HepG2 (cell line): ENCODE measurements at regions not wholly inside any gene's neighbourhood (a gene's known extent, or its start where the extent isn't known, plus 50 kb on each side); places are given as distances from the start of the nearest gene placed in this dataset.

Experiments used
- HNRNPUL1 ChIP-seq: fragments of 200-400 bp; formaldehyde crosslinking; IDR thresholded peaks from 2 replicates; pipeline ENCODE4 v1.6.1; 2017; ENCODE audit warnings: low read depth, mild to moderate bottlenecking, low read length, moderate library complexity
- JUN ChIP-seq: sonication (generic); formaldehyde crosslinking; IDR thresholded peaks from 2 replicates; pipeline ENCODE4 v1.4.0; 2020; ENCODE audit warnings: mild to moderate bottlenecking, missing genetic modification reagents
- KAT8 ChIP-seq: IDR thresholded peaks from 2 replicates; pipeline ENCODE4 v1.6.1; 2016; ENCODE audit warnings: missing genetic modification reagents, missing compliant biosample characterization
- NFIB ChIP-seq: sonication (generic); formaldehyde crosslinking; IDR thresholded peaks from 2 replicates; pipeline ENCODE4 v1.9.0; 2021; ENCODE audit warnings: missing genetic modification reagents, mild to moderate bottlenecking, borderline replicate concordance
- POLR2A ChIP-seq, 2 experiments: IDR thresholded peaks; 2 replicates each; pipeline ENCODE4 v1.6.1; 2011; ENCODE audit warnings: low read depth in 2 of 2, low read length in 2 of 2, mild to moderate bottlenecking in 1 of 2, moderate library complexity in 1 of 2; ENCODE audit not compliant: insufficient read depth in 1 of 2
- SRF ChIP-seq: IDR thresholded peaks from 2 replicates; pipeline ENCODE4 v1.6.1; 2011; ENCODE audit warnings: mild to moderate bottlenecking, low read depth, low read length, moderate library complexity
- TSC22D2 ChIP-seq: sonication (generic); formaldehyde crosslinking; IDR thresholded peaks from 2 replicates; pipeline ENCODE4 v1.5.1; 2020; ENCODE audit warnings: missing genetic modification reagents, mild to moderate bottlenecking, borderline replicate concordance
- ZNF720 ChIP-seq: sonication (generic); formaldehyde crosslinking; IDR thresholded peaks from 2 replicates; pipeline ENCODE4 v1.4.0; 2020; ENCODE audit warnings: missing genetic modification reagents
- ZNF737 ChIP-seq: sonication (generic); formaldehyde crosslinking; IDR thresholded peaks from 2 replicates; pipeline ENCODE4 v1.5.0; 2020; ENCODE audit warnings: missing genetic modification reagents, mild to moderate bottlenecking, borderline replicate concordance
- ZSCAN25 ChIP-seq: sonication (generic); formaldehyde crosslinking; IDR thresholded peaks from 2 replicates; pipeline ENCODE4 v1.8.0; 2022; ENCODE audit warnings: mild to moderate bottlenecking, missing genetic modification reagents
- TF ChIP-seq, protein P1 (sequence below): fragments of 450-650 bp; IDR thresholded peaks from 2 replicates; pipeline ENCODE4 v1.6.1; 2017; ENCODE audit warnings: mild to moderate bottlenecking
- TF ChIP-seq, protein P2 (sequence below): sonication (generic); formaldehyde crosslinking; IDR thresholded peaks from 2 replicates; pipeline ENCODE4 v1.5.0; 2020; ENCODE audit warnings: mild to moderate bottlenecking, missing genetic modification reagents, moderate library complexity

DNA sequence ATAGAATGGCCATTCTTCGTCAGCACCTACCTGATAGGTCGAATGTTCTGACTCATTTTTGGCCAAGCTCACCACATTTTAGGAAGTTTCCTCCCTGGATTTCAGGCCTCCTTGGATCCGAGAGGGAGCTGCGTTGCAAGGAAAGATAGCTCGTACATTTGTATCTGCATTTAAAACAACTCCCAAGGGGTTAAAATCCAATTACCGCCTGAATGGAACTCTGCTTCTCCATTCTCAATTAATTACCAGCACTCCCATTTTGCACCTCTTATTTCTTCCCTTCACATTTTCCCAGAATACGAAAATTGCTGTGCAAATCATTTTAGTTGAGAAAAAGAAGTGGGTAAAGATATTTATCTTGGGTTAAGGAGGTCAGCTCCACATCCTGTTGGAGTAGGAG, 610.7 kb downstream of the NPHP4 start:
- TF ChIP-seq POLR2A (IDR thresholded peaks at IDR 0.05; ENCODE audit: insufficient read depth in 1 of 2, low read depth in 2 of 2, low read length in 2 of 2) = no peak
- no peak for TF ChIP-seq SRF
- no peak for TF ChIP-seq ZSCAN25
- TF ChIP-seq, protein P1, sequence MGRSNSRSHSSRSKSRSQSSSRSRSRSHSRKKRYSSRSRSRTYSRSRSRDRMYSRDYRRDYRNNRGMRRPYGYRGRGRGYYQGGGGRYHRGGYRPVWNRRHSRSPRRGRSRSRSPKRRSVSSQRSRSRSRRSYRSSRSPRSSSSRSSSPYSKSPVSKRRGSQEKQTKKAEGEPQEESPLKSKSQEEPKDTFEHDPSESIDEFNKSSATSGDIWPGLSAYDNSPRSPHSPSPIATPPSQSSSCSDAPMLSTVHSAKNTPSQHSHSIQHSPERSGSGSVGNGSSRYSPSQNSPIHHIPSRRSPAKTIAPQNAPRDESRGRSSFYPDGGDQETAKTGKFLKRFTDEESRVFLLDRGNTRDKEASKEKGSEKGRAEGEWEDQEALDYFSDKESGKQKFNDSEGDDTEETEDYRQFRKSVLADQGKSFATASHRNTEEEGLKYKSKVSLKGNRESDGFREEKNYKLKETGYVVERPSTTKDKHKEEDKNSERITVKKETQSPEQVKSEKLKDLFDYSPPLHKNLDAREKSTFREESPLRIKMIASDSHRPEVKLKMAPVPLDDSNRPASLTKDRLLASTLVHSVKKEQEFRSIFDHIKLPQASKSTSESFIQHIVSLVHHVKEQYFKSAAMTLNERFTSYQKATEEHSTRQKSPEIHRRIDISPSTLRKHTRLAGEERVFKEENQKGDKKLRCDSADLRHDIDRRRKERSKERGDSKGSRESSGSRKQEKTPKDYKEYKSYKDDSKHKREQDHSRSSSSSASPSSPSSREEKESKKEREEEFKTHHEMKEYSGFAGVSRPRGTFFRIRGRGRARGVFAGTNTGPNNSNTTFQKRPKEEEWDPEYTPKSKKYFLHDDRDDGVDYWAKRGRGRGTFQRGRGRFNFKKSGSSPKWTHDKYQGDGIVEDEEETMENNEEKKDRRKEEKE = no peak
- TF ChIP-seq, protein P2, sequence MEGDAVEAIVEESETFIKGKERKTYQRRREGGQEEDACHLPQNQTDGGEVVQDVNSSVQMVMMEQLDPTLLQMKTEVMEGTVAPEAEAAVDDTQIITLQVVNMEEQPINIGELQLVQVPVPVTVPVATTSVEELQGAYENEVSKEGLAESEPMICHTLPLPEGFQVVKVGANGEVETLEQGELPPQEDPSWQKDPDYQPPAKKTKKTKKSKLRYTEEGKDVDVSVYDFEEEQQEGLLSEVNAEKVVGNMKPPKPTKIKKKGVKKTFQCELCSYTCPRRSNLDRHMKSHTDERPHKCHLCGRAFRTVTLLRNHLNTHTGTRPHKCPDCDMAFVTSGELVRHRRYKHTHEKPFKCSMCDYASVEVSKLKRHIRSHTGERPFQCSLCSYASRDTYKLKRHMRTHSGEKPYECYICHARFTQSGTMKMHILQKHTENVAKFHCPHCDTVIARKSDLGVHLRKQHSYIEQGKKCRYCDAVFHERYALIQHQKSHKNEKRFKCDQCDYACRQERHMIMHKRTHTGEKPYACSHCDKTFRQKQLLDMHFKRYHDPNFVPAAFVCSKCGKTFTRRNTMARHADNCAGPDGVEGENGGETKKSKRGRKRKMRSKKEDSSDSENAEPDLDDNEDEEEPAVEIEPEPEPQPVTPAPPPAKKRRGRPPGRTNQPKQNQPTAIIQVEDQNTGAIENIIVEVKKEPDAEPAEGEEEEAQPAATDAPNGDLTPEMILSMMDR (CRISPR knock-in tag) = no peak
- no peak for TF ChIP-seq TSC22D2 (CRISPR knock-in tag)
- no peak for TF ChIP-seq ZNF737
- no peak for TF ChIP-seq NFIB
- TF ChIP-seq HNRNPUL1 = no peak
- no peak for TF ChIP-seq KAT8 (CRISPR knock-in tag)
- TF ChIP-seq JUN (CRISPR knock-in tag) = no peak
- no peak for TF ChIP-seq ZNF720 (CRISPR knock-in tag)
